HCT116 (cell line): ENCODE measurements at regions not wholly inside any gene's neighbourhood (a gene's known extent, or its start where the extent isn't known, plus 50 kb on each side); places are given as distances from the start of the nearest gene placed in this dataset.

Source experiments
- ATAC-seq: fragments of 200-7000 bp; cut with Tn5 transposase; 2 replicates; pipeline ENCODE4 v1.9.1; 2020; ENCODE audit warnings: mild to moderate bottlenecking, moderate library complexity
- BruUV-seq: library from RNA; stranded (reverse); fragments of 400-500 nt; replicated peaks from 2 replicates; lab custom pipeline; 2021; lab: Mats Ljungman, UMichigan
- CTCF ChIA-PET: fragments of 300-600 bp; sonication (Branson Sonifier 250); formaldehyde crosslinking; loops from one replicate; lab custom pipeline; 2021; ENCODE audit warnings: antibody characterized with exemption; lab: Charles Lee
- POLR2A ChIA-PET: fragments of 300-600, 350-600 bp; sonication (Branson Sonifier 250); formaldehyde crosslinking; loops from one replicate; lab custom pipeline; 2021; ENCODE audit warnings: antibody characterized with exemption; lab: Charles Lee
- RAD21 ChIA-PET, 2 experiments: fragments of 300-600 bp; sonication (Branson Sonifier 250); formaldehyde crosslinking; loops; one replicate each; lab custom pipeline; 2023; ENCODE audit warnings: low total read pairs in 2 of 2; ENCODE audit not compliant: uncharacterized antibody in 2 of 2, unreplicated experiment in 2 of 2, low non-redundant PET in 1 of 2; lab: Charles Lee
- DNase-seq: peaks from one replicate; pipeline ENCODE4 v3.0.0-alpha.2; 2010; ENCODE audit warnings: low read depth, low spot score
- H2AFZ ChIP-seq: fragments of 200-600 bp; shearing (Covaris generic), sonication (generic); 2 replicates; pipeline ENCODE4 v1.6.1; 2017; ENCODE audit warnings: low read depth, mixed run types, mixed read lengths, antibody characterized with exemption, low read length; ENCODE audit not compliant: poor library complexity, severe bottlenecking
- H3K27ac ChIP-seq: 2 replicates; pipeline ENCODE4 v1.5.1; 2012; ENCODE audit warnings: low read depth, low read length
- H3K27me3 ChIP-seq: fragments of 200-600 bp; sonication (generic); 2 replicates; pipeline ENCODE4 v1.6.1; 2016; ENCODE audit warnings: mixed run types, low read length, mixed read lengths; ENCODE audit not compliant: insufficient read depth
- H3K36me3 ChIP-seq, 2 experiments: fragments of 200-500 bp in 1 of 2; fragments of 200-600 bp in 1 of 2; sonication (Bioruptor generic) in 1 of 2; sonication (generic) in 1 of 2; 2 replicates each; pipeline versions ENCODE4 v1.5.1 to v1.6.1; 2014 to 2016; ENCODE audit warnings: low read length in 2 of 2, inconsistent platforms in 1 of 2, mixed read lengths in 1 of 2, mixed run types in 1 of 2; ENCODE audit not compliant: insufficient read depth in 2 of 2, control insufficient read depth in 1 of 2
- H3K4me1 ChIP-seq, 2 experiments: fragments of 200-600 bp in 1 of 2; sonication (generic) in 1 of 2; 2 replicates each; pipeline versions ENCODE4 v1.5.1 to v1.6.1; 2012 to 2017; ENCODE audit warnings: low read length in 2 of 2, inconsistent platforms in 1 of 2, mild to moderate bottlenecking in 1 of 2, mixed read lengths in 1 of 2, mixed run types in 1 of 2, moderate library complexity in 1 of 2; ENCODE audit not compliant: insufficient read depth in 2 of 2, control insufficient read depth in 1 of 2
- H3K4me2 ChIP-seq: fragments of 200-600 bp; sonication (generic); 2 replicates; pipeline ENCODE4 v1.6.1; 2017; ENCODE audit warnings: mixed run types, low read length, mixed read lengths
- H3K4me3 ChIP-seq, 2 experiments: fragments of 200-600 bp in 1 of 2; sonication (generic) in 1 of 2; replicated peaks in 1 of 2; 2 replicates each; pipeline ENCODE4 v1.5.1; 2011 to 2016; ENCODE audit warnings: low read length in 2 of 2, control low read depth in 1 of 2, low read depth in 1 of 2, mild to moderate bottlenecking in 1 of 2, mixed read lengths in 1 of 2, mixed run types in 1 of 2
- H3K79me2 ChIP-seq: fragments of 200-600 bp; sonication (generic); 2 replicates; pipeline ENCODE4 v1.6.1; 2017; ENCODE audit warnings: mild to moderate bottlenecking, mixed run types, low read length, moderate library complexity, mixed read lengths; ENCODE audit not compliant: insufficient read depth
- H3K9ac ChIP-seq: fragments of 200-600 bp; sonication (generic); 2 replicates; pipeline ENCODE4 v1.6.1; 2016; ENCODE audit warnings: low read length, mixed read lengths
- H3K9me2 ChIP-seq: fragments of 200-600 bp; sonication (generic), shearing (Covaris generic); 2 replicates; pipeline ENCODE4 v1.6.1; 2017; ENCODE audit warnings: mixed run types, mild to moderate bottlenecking, moderate library complexity; ENCODE audit not compliant: insufficient read depth
- H3K9me3 ChIP-seq, 2 experiments: fragments of 200-500 bp in 1 of 2; fragments of 200-600 bp in 1 of 2; sonication (Bioruptor generic) in 1 of 2; sonication (generic) in 1 of 2; 2 replicates each; pipeline ENCODE4 v1.6.1; 2014 to 2017; ENCODE audit warnings: low read length in 2 of 2, mixed read lengths in 2 of 2, inconsistent platforms in 1 of 2, low read depth in 1 of 2, mild to moderate bottlenecking in 1 of 2, mixed run types in 1 of 2, moderate library complexity in 1 of 2; ENCODE audit not compliant: control insufficient read depth in 1 of 2, insufficient read depth in 1 of 2
- H4K20me1 ChIP-seq: fragments of 200-600 bp; sonication (generic), shearing (Covaris generic); 2 replicates; pipeline ENCODE4 v1.6.1; 2017; ENCODE audit warnings: mixed run types, mild to moderate bottlenecking, moderate library complexity; ENCODE audit not compliant: insufficient read depth
- ATF3 ChIP-seq: IDR thresholded peaks from 2 replicates; pipeline ENCODE4 v1.6.1; 2012
- CEBPB ChIP-seq: IDR thresholded peaks from 2 replicates; pipeline ENCODE4 v1.6.1; 2012; ENCODE audit warnings: low read depth
- EGR1 ChIP-seq: IDR thresholded peaks from 2 replicates; pipeline ENCODE4 v1.6.1; 2012; ENCODE audit warnings: low read depth
- ELF1 ChIP-seq: IDR thresholded peaks from 2 replicates; pipeline ENCODE4 v1.6.1; 2012; ENCODE audit warnings: low read depth, borderline replicate concordance
- EZH2 ChIP-seq: fragments of 200-600 bp; sonication (generic); IDR thresholded peaks from 2 replicates; pipeline ENCODE4 v1.6.1; 2017; ENCODE audit warnings: antibody characterized with exemption, mixed run types
- EZH2phosphoT487 ChIP-seq: fragments of 200-600 bp; IDR thresholded peaks from 2 replicates; pipeline ENCODE4 v1.6.1; 2018; ENCODE audit warnings: antibody characterized with exemption, borderline replicate concordance
- JUND ChIP-seq: IDR thresholded peaks from 2 replicates; pipeline ENCODE4 v1.6.1; 2012
- POLR2A ChIP-seq: IDR thresholded peaks from 2 replicates; pipeline ENCODE4 v1.7.0; 2011; ENCODE audit warnings: borderline replicate concordance; ENCODE audit not compliant: insufficient read depth, insufficient read length; ENCODE audit errors: extremely low read depth
- POLR2AphosphoS5 ChIP-seq: IDR thresholded peaks from 2 replicates; pipeline ENCODE4 v1.6.1; 2011; ENCODE audit warnings: mild to moderate bottlenecking, low read depth, low read length, moderate library complexity
- RAD21 ChIP-seq: IDR thresholded peaks from 2 replicates; pipeline ENCODE4 v1.6.1; 2012; ENCODE audit warnings: low read depth, mild to moderate bottlenecking
- REST ChIP-seq: IDR thresholded peaks from 2 replicates; pipeline ENCODE4 v1.6.1; 2012; ENCODE audit warnings: low read depth
- SIN3A ChIP-seq: IDR thresholded peaks from 2 replicates; pipeline ENCODE4 v1.6.1; 2012; ENCODE audit warnings: low read depth
- SP1 ChIP-seq: IDR thresholded peaks from 2 replicates; pipeline ENCODE4 v1.6.1; 2012; ENCODE audit warnings: low read depth
- TCF7L2 ChIP-seq: IDR thresholded peaks from 2 replicates; pipeline ENCODE4 v1.7.0; 2011; ENCODE audit warnings: borderline replicate concordance, inconsistent platforms; ENCODE audit not compliant: insufficient read depth, insufficient read length; ENCODE audit errors: extremely low read depth
- YY1 ChIP-seq: IDR thresholded peaks from 2 replicates; pipeline ENCODE4 v1.6.1; 2011; ENCODE audit warnings: low read length, low read depth, moderate library complexity, mild to moderate bottlenecking; ENCODE audit not compliant: insufficient replicate concordance; ENCODE audit errors: extremely low read depth
- ZBTB33 ChIP-seq: IDR thresholded peaks from 2 replicates; pipeline ENCODE4 v1.6.1; 2011; ENCODE audit warnings: mild to moderate bottlenecking, low read length, moderate library complexity; ENCODE audit not compliant: insufficient replicate concordance; ENCODE audit errors: extremely low read depth
- ZNF274 ChIP-seq: fragments of 200-500 bp; sonication (Bioruptor generic); IDR thresholded peaks from 2 replicates; pipeline ENCODE4 v1.6.1; 2014; ENCODE audit warnings: mild to moderate bottlenecking, low read depth, low read length, inconsistent platforms
- intact Hi-C: fragments of 100-400 bp; cut with micrococcal nuclease; formaldehyde crosslinking; loops from 2 replicates; pipeline ENCODE4 v1.10.0; 2022
- TF ChIP-seq, protein P1 (sequence below): IDR thresholded peaks from 2 replicates; pipeline ENCODE4 v1.6.1; 2012
- TF ChIP-seq, protein P2 (sequence below), 3 experiments: fragments of 200-600 bp in 1 of 3; sonication (generic) in 1 of 3; IDR thresholded peaks in 2 of 3; conservative IDR thresholded peaks in 1 of 3; 2 replicates each; pipeline ENCODE4 v1.5.1; 2012 to 2017; ENCODE audit warnings: low read depth in 2 of 3, low read length in 2 of 3, antibody characterized with exemption in 1 of 3, borderline replicate concordance in 1 of 3, control low read depth in 1 of 3, mild to moderate bottlenecking in 1 of 3, mixed read lengths in 1 of 3, mixed run types in 1 of 3, moderate library complexity in 1 of 3; ENCODE audit not compliant: insufficient read depth in 1 of 3

DNA sequence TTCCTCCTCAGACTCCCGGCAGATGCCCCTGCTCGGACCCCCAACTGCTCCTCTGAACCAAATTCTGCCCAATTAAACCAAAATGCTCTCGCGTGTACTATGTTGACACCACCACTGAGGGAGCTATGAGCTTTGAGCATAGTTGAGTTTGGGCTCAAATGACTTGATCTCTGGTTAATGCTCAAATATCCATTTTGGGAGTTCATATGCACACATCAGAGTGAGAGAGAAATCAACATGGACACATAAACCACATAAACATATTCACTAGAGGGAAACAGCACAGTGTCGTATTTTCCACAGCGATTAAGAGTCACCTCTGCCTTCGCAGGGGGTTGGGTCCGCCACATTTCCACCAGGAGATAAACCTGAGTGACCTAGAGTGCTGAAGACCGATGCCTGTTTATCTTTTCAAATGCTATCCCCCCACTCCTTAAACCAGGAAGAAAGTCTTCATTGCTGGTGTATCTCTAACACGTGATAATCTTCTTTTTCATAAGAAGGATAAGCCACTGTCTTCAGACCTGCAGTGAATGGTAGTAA lies 59.4 kb upstream of the FOXN3 start (continued):
- TF ChIP-seq ZBTB33 = no peak

DNA sequence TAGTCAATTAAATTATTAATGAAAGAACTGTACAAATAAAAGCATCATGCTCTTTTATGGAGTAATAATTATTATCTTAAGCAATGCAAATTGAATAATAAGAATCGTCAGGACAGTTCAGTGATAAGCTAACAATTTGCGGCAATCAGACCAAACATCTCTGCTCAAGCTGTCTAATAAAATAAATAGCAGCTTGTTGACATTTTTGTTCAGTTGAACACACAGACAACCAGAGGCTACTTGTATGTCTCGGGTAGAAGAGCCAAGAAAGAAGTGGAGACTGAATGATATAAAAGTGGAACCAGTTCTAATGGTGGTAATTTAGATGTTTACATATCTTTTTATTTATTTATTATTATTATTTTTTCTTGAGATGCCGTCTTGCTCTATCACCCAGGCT lies 57.4 kb upstream of the FOXN3 start:
- ChIA-PET CTCF (no interaction called here), RAD21 (no interaction called here), POLR2A (no interaction called here)
- no peak overlapping the region for H3K4me2 ChIP-seq
- no peaks in the 10 kb centered on the region for H3K79me2 ChIP-seq
- no peak overlapping the region for H3K4me3 ChIP-seq
- ATAC-seq = no peak
- no peaks in the 10 kb centered on the region for H3K27me3 ChIP-seq
- H3K4me1 ChIP-seq = no peaks in the 10 kb centered on the region
- TF ChIP-seq, protein P1, sequence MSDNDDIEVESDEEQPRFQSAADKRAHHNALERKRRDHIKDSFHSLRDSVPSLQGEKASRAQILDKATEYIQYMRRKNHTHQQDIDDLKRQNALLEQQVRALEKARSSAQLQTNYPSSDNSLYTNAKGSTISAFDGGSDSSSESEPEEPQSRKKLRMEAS = no peak
- TF ChIP-seq RAD21 (no peak), ELF1 (no peak), TCF7L2 (no peak), SIN3A (no peak), CEBPB (no peak), SP1 (no peak), EZH2phosphoT487 (no peak), ATF3 (no peak), JUND (no peak), ZNF274 (no peak), EGR1 (no peak), YY1 (no peak), POLR2AphosphoS5 (no peak), EZH2 (no peak), REST (no peak), POLR2A (no peak)
- TF ChIP-seq, protein P2, sequence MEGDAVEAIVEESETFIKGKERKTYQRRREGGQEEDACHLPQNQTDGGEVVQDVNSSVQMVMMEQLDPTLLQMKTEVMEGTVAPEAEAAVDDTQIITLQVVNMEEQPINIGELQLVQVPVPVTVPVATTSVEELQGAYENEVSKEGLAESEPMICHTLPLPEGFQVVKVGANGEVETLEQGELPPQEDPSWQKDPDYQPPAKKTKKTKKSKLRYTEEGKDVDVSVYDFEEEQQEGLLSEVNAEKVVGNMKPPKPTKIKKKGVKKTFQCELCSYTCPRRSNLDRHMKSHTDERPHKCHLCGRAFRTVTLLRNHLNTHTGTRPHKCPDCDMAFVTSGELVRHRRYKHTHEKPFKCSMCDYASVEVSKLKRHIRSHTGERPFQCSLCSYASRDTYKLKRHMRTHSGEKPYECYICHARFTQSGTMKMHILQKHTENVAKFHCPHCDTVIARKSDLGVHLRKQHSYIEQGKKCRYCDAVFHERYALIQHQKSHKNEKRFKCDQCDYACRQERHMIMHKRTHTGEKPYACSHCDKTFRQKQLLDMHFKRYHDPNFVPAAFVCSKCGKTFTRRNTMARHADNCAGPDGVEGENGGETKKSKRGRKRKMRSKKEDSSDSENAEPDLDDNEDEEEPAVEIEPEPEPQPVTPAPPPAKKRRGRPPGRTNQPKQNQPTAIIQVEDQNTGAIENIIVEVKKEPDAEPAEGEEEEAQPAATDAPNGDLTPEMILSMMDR (IDR thresholded peaks at IDR 0.05 in 2 of 3, conservative IDR thresholded peaks at IDR 0.05 in 1 of 3; ENCODE audit: borderline replicate concordance in 1 of 3, insufficient read depth in 1 of 3, low read depth in 2 of 3, low read length in 2 of 3) = no peak
- TF ChIP-seq, all 23 proteins: peak for 0
- Histone ChIP-seq H3K9me2 (no peaks in the 10 kb centered on the region), H3K36me3 (no peaks in the 10 kb centered on the region), H2AFZ (no peak overlapping the region), H3K27ac (no peak overlapping the region), H4K20me1 (no peaks in the 10 kb centered on the region), H3K9ac (no peak overlapping the region), H3K9me3 (no peaks in the 10 kb centered on the region)
- intact Hi-C loops = no loop called here
- DNase-seq = no peak
- BruUV-seq = no TSS peak
